OCI-LY3 (cell line): ENCODE measurements at regions not wholly inside any gene's neighbourhood (a gene's known extent, or its start where the extent isn't known, plus 50 kb on each side); places are given as distances from the start of the nearest gene placed in this dataset.

ENCODE experiments used
- H2AFZ ChIP-seq: fragments of 200-600, 300-600 bp; shearing (Covaris generic); 2 replicates; pipeline ENCODE4 v1.6.0; 2014; ENCODE audit warnings: antibody characterized with exemption, low read depth, low read length
- H3K27ac ChIP-seq: fragments of 200-600, 300-600 bp; sonication (generic); 2 replicates; pipeline ENCODE4 v1.5.1; 2014; ENCODE audit warnings: mild to moderate bottlenecking, low read length, moderate library complexity, mixed read lengths
- H3K27me3 ChIP-seq: fragments of 200-600, 300-600 bp; sonication (generic); 2 replicates; pipeline ENCODE4 v1.6.1; 2014; ENCODE audit warnings: low read depth, low read length, mixed read lengths
- H3K36me3 ChIP-seq: fragments of 200-600, 300-600 bp; sonication (generic); replicated peaks from 2 replicates; pipeline ENCODE3; 2014; ENCODE audit warnings: low read depth, low read length, mixed read lengths
- H3K4me1 ChIP-seq: fragments of 300-600, 200-600 bp; sonication (generic); 2 replicates; pipeline ENCODE4 v1.6.1; 2014; ENCODE audit warnings: low read length, mixed read lengths
- H3K4me2 ChIP-seq: fragments of 200-600, 300-600 bp; sonication (generic); 2 replicates; pipeline ENCODE4 v1.6.1; 2014; ENCODE audit warnings: low read length, mixed read lengths
- H3K4me3 ChIP-seq: fragments of 300-600, 200-600 bp; sonication (generic); 2 replicates; pipeline ENCODE4 v1.5.1; 2014; ENCODE audit warnings: antibody characterized with exemption, mild to moderate bottlenecking, low read length, moderate library complexity
- H3K79me2 ChIP-seq: fragments of 300-600, 200-600 bp; shearing (Covaris generic); 2 replicates; pipeline ENCODE4 v1.6.1; 2014; ENCODE audit warnings: mild to moderate bottlenecking, low read length, mixed read lengths
- H3K9ac ChIP-seq: fragments of 300-600, 200-600 bp; shearing (Covaris generic); 2 replicates; pipeline ENCODE4 v1.6.0; 2014; ENCODE audit warnings: mild to moderate bottlenecking, low read length, moderate library complexity
- H3K9me3 ChIP-seq: fragments of 200-600, 300-600 bp; shearing (Covaris generic); 2 replicates; pipeline ENCODE4 v1.6.1; 2014; ENCODE audit warnings: low read length, mixed read lengths; ENCODE audit not compliant: insufficient read depth
- H4K20me1 ChIP-seq: fragments of 200-600, 300-600 bp; sonication (generic); 2 replicates; pipeline ENCODE4 v1.6.1; 2016; ENCODE audit warnings: low read length, mixed read lengths; ENCODE audit not compliant: insufficient read depth
- CTCF ChIP-seq: fragments of 200-600, 300-600 bp; sonication (generic); IDR thresholded peaks from 2 replicates; pipeline ENCODE4 v1.5.1; 2014; ENCODE audit warnings: antibody characterized with exemption, low read length, low read depth
- EZH2phosphoT487 ChIP-seq: fragments of 200-600 bp; shearing (Covaris generic); IDR thresholded peaks from 2 replicates; pipeline ENCODE4 v1.6.1; 2018; ENCODE audit warnings: antibody characterized with exemption, mixed run types, low read depth

GRCh38 chr14:27056586-27056985 is 458.8 kb upstream of the NOVA1 start:
- Histone ChIP-seq H3K79me2 (no peaks in the 10 kb centered on the region), H3K36me3 (no peaks in the 10 kb centered on the region), H3K9me3 (no peaks in the 10 kb centered on the region)

GRCh38 chr14:27061299-27061698 is 463.5 kb upstream of the NOVA1 start:
- Histone ChIP-seq H3K79me2 (no peaks in the 10 kb centered on the region), H3K4me1 (no peaks in the 10 kb centered on the region), H3K27me3 (no peaks in the 10 kb centered on the region), H3K4me2 (no peak overlapping the region), H4K20me1 (no peaks in the 10 kb centered on the region), H3K27ac (no peak overlapping the region), H2AFZ (no peak overlapping the region), H3K9me3 (no peaks in the 10 kb centered on the region), H3K36me3 (no peaks in the 10 kb centered on the region), H3K4me3 (no peak overlapping the region), H3K9ac (no peak overlapping the region)
- TF ChIP-seq EZH2phosphoT487 = no peak
- no peak for TF ChIP-seq CTCF

More at GRCh38 chr14:27056586-27056985, 458.8 kb upstream of the NOVA1 start:
- H3K4me2 ChIP-seq = no peak overlapping the region
- H3K4me1 ChIP-seq = no peaks in the 10 kb centered on the region
- no peaks in the 10 kb centered on the region for H4K20me1 ChIP-seq
- H3K4me3 ChIP-seq = no peak overlapping the region
- no peaks in the 10 kb centered on the region for H3K27me3 ChIP-seq
- TF ChIP-seq CTCF (no peak), EZH2phosphoT487 (no peak)
- no peak overlapping the region for H3K9ac ChIP-seq
- H2AFZ ChIP-seq = no peak overlapping the region
- no peak overlapping the region for H3K27ac ChIP-seq

GRCh38 chr14:27063959-27064358 is 466.1 kb upstream of the NOVA1 start:
- Histone ChIP-seq H4K20me1 (no peaks in the 10 kb centered on the region), H3K9ac (no peak overlapping the region), H3K4me3 (no peak overlapping the region), H2AFZ (no peak overlapping the region), H3K27ac (no peak overlapping the region), H3K9me3 (no peaks in the 10 kb centered on the region), H3K4me1 (no peaks in the 10 kb centered on the region), H3K36me3 (no peaks in the 10 kb centered on the region), H3K27me3 (no peaks in the 10 kb centered on the region), H3K79me2 (no peaks in the 10 kb centered on the region), H3K4me2 (no peak overlapping the region)
- TF ChIP-seq EZH2phosphoT487 (no peak), CTCF (no peak)

- H3K9ac ChIP-seq = no peak overlapping the region
- H3K79me2 ChIP-seq = no peaks in the 10 kb centered on the region
- H3K4me1 ChIP-seq = no peaks in the 10 kb centered on the region
- TF ChIP-seq EZH2phosphoT487 (no peak), CTCF (no peak)
- H3K4me3 ChIP-seq = no peak overlapping the region
- no peak overlapping the region for H3K4me2 ChIP-seq
- no peak overlapping the region for H3K27ac ChIP-seq
- no peaks in the 10 kb centered on the region for H3K36me3 ChIP-seq
- no peak overlapping the region for H2AFZ ChIP-seq
- no peaks in the 10 kb centered on the region for H3K9me3 ChIP-seq
- H3K27me3 ChIP-seq = no peaks in the 10 kb centered on the region
- no peaks in the 10 kb centered on the region for H4K20me1 ChIP-seq
Measured at GRCh38 chr14:27065886-27066285, 468.1 kb upstream of the NOVA1 start.
